NCI-H2227 treated with DMSO at 0.1 percent for 48 hours (cell line): ENCODE measurements at regions not wholly inside any gene's neighbourhood (a gene's known extent, or its start where the extent isn't known, plus 50 kb on each side); places are given as distances from the start of the nearest gene placed in this dataset.
"Not testable (repeated sequence)": the region's sequence is repeated elsewhere in the genome, so short reads cannot be mapped to it uniquely, and the experiment has no call there.

Experiments used
- DNase-seq: peaks from one replicate; lab custom pipeline; 2025; lab: John Stamatoyannopoulos, UW

DNA sequence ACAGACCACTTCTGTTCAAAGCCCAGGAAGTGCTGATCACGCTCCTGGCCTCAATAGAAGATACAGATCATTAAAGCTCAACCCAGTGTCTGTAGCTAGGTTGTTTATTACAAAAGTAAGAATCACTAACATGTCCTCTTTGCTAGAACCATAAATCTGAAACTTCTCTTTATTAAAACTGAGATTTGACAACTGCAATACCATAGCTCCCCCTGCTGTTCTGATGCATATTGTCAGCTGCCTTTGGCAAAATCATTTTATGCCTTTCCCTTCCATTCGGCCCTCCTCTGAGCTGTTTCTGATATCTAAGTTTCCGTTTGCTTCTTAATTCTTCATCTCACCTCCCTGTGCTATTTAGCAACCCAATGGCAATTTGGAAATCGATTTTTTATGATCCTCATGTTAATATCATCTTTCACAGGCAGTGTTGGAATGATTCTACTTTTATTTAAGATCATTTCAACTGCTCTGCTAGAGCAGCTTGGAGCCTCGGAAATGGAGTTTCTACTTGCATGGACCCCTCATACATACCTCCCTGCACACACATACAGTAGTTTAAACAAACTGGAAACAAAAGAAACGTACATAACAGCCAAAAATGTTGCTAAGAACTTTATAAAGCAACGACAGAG is 998.8 kb downstream of the MAT2B start:
- DNase-seq = peak; percentile 34

DNA sequence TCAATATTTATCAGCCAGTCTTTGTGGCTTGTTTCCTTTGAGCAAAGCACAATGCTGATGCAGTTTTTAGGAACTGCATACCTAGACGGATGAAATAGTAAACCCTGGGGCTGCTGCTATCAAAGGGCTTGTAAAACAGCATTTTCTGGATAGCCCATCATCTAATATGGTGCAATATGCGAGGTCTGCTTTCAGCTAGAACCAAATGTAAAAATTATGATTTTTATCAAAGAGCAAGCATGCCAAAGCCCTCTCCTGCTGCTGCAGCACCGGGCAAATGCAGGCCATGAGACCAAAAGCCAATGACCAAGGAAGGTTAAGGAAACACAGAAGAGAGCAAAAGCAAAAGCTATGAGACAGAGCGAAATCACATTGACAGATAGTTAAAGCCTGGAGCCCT is 1000.4 kb downstream of the MAT2B start:
- DNase-seq = no peak

DNA sequence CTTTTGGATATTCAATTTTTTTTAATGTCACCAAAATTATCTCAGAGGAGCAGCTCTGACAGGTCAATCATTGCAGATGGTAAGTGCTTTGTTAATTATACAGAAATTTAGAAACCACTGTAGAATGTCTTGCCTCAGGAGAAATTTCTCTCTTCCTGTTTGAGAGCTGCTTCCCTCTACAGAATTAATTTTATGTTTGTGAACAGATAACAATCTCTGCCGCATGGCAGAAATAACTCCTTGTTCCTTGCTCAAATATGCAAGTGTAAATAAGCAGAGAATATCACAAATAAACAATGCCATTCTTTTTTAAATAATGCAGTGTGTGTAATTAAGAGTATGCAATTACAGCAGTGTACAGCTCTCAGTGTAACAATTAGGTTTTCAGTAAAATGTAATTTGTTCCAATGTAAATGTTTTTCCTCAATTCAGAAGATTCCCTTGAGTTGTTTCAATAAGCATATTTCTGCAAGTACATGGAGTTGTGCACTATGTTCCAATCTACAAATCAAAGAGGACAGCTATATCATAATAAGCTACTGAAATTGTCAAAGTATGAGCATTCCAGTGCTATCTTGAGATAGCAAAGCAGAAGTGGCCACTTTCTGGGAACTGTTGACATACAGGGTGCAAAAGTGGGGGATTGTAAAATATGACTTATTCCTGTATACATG is 1012.8 kb downstream of the MAT2B start:
- no peak for DNase-seq

DNA sequence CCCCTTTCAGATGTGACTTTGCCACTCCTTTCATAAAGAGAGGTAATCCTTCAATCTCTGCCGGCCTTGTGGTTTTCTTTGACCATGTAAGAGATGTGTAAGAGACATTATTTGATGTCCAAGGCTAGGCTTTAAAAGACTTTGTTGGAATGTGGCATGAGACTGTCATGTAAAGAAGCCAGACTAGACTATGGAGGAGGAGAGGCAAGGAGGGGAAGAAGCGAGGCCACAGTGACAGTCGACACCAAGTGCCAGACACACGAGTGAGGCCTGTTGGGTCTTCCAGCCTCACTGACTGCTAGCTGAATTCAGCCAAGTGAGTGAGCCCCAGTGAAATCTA is 1013.3 kb downstream of the MAT2B start:
- no peak for DNase-seq

DNA sequence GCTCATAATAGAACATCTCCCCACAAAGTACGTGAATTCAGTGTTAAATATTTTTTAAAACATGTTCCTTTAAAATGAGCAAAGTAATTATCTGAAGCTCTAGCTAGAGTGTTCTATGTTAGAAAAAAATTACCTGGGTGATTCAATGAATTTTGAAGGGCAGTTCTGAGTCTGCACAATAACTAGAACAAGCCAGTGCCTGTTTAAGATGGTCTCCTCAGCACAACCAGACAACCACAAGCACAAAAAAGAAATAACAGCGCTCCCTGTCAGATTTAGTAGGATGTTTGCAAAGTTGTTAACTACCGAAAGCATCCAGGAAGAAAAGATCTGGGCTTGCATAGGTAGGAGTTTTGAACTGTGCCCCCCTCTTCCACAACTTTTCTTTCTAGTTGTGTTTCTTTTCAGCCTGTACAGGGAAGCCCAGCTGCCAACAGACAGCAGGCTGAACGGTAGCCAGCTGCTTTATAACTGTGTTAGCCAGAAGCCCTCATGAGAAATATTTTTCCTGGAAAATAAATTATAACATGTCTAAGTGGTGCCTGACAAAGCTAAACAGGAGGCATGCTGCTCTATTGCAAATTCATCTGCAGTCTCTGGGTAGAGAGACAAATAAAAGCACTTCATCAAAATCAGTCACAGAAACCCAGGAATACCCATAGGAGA is 1026.9 kb downstream of the MAT2B start:
- DNase-seq = no peak

DNA sequence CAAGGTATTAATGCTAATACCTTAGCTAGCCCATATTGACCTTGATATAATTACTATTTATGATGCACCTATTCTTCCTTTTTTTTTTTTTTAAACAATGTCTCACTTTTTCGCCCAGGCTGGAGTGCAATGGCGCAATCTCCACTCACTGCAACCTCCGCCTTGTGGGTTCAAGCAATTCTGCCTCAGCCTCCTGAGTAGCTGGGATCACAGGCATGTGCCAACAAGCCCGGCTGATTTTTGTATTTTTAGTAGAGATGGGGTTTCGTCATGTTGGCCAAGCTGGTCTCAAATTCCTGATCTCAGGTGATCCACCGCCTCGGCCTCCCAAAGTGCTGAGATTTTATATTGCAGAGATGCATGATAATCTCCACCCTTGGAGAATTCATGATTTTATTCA is 1028.0 kb downstream of the MAT2B start:
- DNase-seq = not testable (repeated sequence)

DNA sequence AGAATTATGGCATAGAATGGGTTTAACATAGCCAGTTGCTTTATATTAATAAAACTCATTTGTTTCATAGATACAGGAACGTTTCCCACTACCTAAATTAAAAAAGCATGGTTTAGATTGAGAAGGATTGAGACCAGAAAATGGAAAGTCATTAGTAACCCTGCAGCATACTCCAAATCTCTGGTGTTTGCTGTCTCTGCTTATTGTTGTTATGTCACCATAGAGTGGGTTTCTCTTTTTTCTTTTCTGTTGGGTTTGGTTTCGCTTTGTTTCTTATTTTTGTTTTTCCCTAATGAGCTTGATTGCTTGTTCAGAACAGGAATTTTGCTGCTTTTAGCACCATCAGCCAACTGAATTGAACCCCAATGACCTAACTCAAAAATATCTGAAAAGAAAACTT is 1034.8 kb downstream of the MAT2B start:
- no peak for DNase-seq

DNA sequence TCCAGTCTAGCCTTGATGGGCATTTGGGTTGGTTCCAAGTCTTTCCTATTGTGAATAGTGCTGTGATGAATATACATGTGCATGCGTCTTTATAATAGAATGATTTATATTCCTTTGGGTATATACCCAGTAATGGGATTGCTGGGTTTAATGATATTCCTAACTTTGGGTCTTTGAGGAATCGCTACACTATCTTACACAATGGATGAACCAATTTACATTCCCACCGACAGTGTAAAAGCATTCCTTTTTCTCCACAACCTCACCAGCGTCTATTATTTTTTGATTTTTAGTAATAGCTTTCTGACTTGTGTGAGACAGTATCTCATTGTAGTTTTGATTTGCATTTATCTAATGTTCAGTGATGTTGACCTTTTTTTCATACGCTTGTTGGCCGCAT is 1040.1 kb downstream of the MAT2B start:
- DNase-seq = no peak

DNA sequence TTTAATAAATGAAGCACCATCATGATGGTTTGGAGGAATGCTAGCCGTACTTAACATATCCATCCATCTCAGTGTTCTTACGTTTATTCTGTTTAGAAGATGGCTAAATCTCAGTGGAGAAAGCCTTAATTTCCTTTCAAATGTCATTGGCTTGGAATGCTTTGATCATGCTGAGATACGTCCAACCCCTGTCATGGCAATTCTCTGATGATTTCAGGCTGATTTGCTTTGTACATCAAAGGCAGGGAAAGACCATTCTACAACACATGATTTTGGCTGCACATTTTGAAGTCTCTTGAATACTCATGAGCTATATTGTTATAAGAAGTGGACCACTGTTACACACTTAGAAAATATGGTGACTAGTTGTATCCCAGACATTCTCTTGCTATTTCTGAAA is 1048.4 kb downstream of the MAT2B start:
- DNase-seq = no peak

DNA sequence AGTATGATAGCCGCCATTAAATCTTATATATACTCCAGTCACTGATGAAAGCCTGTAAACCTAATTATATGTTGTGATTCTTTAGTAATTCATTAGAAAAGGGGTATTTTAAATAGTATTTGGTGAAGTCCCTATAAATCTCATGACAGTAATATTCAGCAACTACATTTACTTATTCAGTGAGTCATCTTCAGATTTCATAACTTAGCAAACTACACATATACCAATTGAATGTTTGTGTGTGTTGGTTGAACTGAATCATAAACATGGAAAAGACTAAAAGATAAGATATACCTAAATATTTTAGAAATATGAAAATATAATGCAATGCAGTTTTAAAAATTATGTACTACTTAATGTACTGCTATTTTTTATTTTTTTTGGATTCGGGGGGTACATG is 1050.4 kb downstream of the MAT2B start:
- no peak for DNase-seq

DNA sequence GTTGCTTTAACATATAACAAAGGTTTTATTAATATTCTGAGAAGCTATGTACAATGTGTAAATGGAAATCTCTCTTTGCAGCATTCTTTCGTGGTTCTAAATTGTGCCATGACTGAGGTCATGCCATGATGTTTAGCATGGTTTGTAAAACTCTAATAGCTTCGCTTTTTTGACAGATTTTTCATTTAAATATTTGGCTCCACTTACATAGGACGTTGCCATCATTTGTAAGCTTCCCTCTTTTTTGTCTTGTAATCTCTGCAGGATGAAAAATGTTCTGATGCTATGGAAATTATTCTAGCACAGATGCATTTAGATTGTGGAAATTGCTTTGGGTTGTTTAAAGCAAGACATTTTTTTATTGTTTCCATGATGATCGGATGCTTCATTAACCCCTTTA is 1054.8 kb downstream of the MAT2B start:
- no peak for DNase-seq

DNA sequence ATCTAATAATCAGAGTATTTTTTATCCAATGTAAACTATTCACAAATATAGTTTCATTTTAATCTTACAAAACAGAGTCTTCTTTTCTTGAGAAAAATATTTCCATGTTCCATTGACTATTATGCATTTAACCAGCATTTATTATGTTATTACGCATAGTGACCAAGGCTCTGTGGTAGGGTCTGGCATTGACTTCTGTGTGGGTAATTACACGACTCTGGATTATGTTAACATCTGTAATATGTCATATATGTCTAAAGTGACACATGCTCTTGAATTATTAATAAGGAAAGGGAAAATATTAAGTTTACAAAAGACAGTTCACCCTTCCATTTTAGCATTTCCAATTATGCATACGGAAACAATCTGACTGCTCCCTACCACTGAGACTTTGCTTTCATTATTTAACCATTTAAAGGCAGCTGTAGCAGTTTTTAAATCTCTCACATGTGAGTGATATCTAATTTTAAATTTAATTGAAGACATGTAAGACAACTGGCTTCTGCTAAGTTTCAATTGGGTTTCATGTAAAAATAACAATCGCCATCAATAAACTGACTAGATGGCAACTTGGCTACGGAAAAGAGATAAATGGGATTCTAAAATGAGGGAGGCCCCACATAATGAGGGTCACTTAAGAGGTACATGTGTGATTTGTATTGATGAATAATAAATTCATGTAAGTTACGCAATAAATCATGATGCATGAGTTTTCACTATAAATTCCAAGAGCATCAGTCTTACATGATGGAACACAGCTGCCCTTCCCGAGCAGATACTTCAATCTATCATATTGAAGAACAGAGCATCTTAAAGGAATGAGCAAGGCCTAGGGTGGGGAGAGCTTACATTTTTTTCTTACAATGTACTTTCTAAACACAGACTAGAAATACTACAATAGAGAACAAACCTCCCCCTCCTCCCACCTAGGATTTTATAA is 1056.8 kb downstream of the MAT2B start:
- DNase-seq = no peak

DNA sequence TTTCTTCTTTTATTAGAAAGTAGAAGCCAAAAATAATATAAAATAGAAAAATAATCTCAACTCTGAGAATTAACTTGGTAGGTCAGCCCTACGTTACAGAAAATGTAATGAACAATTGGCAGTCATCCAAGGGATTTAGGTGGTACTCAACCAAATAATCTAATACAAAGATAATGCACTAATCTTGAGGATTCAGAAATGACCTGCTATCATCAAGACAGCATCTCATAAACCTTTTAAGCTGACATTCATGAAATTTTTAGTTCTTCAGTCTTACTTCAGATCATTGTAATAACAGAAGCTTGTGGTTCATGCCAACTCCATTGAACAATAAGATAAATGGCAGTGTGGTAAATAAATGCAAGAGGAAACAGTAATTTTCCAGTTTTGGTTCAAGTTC is 1058.0 kb downstream of the MAT2B start:
- no peak for DNase-seq

DNA sequence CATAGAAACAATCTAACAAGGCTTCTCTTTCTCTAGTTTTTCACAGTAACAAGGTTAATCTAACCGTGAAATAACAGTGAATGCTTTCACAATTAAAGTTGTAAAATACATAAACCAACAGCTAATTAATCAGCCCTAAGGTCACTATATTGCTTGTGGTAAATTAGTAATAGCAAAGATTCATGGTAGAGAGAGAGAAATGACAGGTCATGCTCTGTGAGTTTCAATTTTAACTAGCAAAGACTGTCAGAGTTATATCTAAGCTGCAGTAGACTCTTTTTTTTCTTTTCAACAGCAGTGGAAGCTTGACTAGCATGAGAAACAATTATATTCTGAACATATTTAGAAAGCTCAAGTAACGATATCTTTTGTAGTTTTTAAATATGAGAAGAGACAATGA is 1068.0 kb downstream of the MAT2B start:
- no peak for DNase-seq

DNA sequence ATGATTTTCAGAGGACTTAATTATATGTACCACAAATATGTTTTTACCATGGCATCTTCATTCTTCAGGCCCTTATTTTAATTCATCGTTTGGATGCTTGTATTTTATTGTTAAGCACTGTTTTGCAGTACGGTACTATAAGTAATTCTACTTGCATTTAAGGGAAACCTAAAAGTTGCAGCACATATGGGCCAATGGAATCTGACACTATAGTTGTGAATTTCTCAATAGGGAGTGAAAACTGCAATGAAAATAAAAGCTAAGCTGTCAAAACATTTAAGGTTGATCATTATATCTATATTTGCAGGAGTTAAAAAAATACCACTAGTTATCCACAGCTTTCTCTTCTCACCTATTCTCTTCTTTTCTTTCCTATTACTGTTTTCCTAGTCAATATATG is 1071.8 kb downstream of the MAT2B start:
- DNase-seq = no peak

DNA sequence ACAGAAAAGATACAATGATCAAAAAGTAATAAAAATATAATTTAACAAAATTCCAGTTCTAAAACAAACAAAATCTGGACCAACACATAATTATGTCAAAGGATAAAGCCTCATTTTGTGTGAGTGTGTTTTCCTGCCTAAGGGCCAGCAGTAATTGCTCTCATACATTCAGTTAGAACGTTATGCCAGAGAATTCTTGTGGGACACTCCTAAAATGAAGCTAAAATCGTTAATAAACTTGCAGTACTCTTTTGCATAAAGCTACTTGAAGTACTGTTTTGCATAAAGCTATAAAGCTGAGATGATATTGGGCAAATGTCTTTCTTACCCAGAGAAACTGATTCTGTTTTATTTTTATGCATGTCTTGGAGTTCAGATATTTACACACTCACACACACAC is 1072.3 kb downstream of the MAT2B start:
- no peak for DNase-seq

DNA sequence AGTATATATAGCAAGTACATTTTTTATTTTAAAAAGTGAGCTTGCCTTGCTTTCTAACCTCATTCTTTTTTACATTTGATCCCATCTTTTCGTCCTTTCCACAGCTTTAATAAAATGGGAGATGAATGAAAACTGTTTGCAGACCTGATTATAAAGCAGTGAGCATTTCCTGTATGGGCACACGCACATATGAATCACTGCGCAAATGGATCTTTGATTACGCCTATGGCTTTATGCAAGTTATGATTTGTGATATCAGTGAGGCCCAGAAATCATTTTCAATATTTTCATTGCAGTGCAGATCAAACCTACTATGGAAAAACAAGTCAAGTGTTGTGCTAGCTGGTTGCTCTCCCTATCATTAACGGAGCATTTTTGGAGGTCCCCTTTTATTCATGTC is 1073.0 kb downstream of the MAT2B start:
- DNase-seq = no peak

DNA sequence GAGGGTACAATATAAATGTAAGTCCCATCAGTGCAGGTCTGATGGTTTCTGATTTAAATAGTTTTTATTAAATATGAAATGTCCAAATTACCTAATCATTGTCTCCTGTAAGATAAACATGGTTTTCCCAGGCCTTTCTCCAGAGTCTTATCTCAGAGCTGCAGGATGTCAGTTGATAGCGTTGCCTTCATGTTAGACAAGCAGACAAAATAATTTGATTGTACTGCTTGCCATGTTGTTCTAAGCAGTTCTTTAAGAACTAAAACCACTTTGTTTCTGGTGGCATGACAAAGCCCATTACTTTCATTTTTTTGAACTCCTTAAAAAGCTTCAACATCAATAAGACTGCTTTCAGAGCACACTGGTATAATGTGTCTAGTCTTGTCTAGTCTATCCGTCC is 1073.5 kb downstream of the MAT2B start:
- no peak for DNase-seq

DNA sequence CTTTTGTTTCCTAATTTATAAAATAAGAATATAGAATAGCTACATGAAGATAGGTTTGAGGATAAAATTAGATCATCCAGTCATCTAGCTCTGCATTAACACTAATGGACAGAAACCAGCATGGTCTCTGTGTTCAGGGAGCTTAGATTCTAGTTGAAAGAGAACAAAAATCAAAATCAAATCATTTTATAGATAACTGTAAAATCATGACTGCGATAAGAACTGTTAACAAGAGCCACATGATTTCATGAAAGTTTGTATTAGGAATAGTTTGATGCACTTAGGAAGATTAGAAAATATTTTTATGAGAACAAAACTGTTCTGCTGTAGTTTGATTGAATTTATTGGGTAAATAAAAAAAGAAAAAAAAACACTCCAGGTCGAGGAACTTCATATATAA is 1074.7 kb downstream of the MAT2B start:
- no peak for DNase-seq

DNA sequence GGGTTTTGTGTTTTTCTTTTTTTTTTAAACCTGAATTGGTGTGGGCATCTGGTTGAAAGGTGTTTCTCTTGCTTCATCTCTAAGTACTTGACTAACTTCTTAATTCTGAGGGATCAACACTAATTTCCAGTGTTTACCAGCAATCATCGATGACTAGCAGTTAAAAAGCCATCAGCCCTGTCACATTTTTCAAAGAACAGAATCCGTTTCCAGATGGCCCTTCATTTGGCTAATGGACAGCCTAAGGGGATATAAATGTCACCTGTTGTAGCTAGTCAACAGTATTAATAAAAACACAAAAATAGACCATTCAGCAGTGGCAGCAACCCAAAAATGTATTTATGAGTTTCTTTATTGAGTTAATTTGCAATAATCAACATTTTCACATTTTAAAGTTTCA is 1076.5 kb downstream of the MAT2B start:
- no peak for DNase-seq

DNA sequence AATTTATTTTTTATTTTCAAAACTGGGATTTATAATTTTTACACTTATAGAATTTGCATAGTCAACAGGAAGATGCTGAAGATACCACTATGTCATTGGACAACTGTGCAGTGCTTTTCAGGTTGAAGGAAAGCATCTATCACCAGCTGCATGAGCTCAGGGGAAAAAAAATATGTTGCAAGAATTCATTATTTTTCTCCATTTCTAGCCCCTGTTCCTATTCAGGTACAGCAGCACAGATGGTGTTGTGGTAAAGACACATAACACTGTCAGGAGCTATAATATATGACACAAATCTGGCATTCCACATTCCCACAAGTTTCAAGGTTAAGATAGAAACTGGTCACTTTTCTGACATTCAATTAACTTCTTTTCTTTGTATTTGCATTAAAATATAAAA is 1088.6 kb downstream of the MAT2B start:
- DNase-seq = no peak

DNA sequence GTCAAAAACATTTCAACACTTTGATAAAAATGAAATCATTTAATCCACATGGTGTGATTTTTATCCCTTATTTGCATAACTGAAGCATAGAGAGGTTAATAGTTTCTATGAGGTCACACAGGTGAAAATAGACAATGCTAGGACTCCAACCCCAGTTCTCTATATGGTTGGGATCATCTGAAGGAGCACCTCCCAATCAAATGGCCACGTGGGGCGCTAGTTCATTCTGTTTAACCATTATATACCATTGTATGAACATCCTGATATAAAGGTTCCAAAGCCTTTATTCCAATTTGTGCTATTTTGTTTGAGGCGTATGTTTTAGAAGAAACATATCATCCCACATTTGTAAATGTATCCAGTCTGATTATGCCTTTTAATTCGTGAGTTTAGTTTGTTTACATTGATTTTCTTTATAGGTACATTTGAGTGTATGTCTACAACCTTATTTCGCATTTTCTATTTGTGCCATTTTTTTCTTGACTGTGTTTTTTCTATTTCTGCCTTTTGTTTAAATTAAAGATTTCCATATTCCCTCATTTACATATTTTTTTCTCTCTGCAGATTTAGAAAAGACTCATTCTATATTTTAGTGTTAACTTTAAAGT is 1092.0 kb downstream of the MAT2B start:
- DNase-seq = no peak
